ENCODE measurements at regions not wholly inside any gene's neighbourhood (a gene's known extent, or its start where the extent isn't known, plus 50 kb on each side); places are given as distances from the start of the nearest gene placed in this dataset.
"Not testable (repeated sequence)": the region's sequence is repeated elsewhere in the genome, so short reads cannot be mapped to it uniquely, and the experiment has no call there.

- peaks cover 11% of the 10 kb centered on the region for H3K27me3 Mint-ChIP-seq
- ATAC-seq: no peak
- no peak overlapping the region for H3K4me3 Mint-ChIP-seq
- no peaks in the 10 kb centered on the region for H3K4me1 Mint-ChIP-seq
- no peaks in the 10 kb centered on the region for H3K36me3 Mint-ChIP-seq (ENCODE audit: low read depth)
- H3K27ac Mint-ChIP-seq: no peak overlapping the region
- no peak for DNase-seq
- H3K9me3 ChIP-seq (ENCODE audit: control insufficient read depth, low read length, poor library complexity, severe bottlenecking): peaks cover 2% of the 10 kb centered on the region
These were observed 115.8 kb upstream of the SETBP1 start for GRCh38 chr18:44564922-44565321.

- H3K4me3 Mint-ChIP-seq: no peak overlapping the region
- peaks cover 13% of the 10 kb centered on the region for H3K27me3 Mint-ChIP-seq
- H3K36me3 Mint-ChIP-seq (ENCODE audit: low read depth): no peaks in the 10 kb centered on the region
- DNase-seq (no peak), ATAC-seq (no peak)
- H3K9me3 ChIP-seq (ENCODE audit: control insufficient read depth, low read length, poor library complexity, severe bottlenecking): peaks cover 2% of the 10 kb centered on the region
- H3K27ac Mint-ChIP-seq: no peak overlapping the region
- H3K4me1 Mint-ChIP-seq: no peaks in the 10 kb centered on the region
These were observed 112.3 kb upstream of the SETBP1 start for GRCh38 chr18:44568342-44568741.

- no peak for ATAC-seq
These were observed 111.7 kb upstream of the SETBP1 start for GRCh38 chr18:44568986-44569385.

GRCh38 chr18:44569391-44570055, 111.2 kb upstream of the SETBP1 start:
- H3K27me3 Mint-ChIP-seq: peaks cover 8% of the 10 kb centered on the region

More at GRCh38 chr18:44568986-44569385, 111.7 kb upstream of the SETBP1 start:
- H3K27ac Mint-ChIP-seq: no peak overlapping the region
- peaks cover 2% of the 10 kb centered on the region for H3K9me3 ChIP-seq (ENCODE audit: control insufficient read depth, low read length, poor library complexity, severe bottlenecking)
- H3K4me3 Mint-ChIP-seq: no peak overlapping the region
- H3K4me1 Mint-ChIP-seq: no peaks in the 10 kb centered on the region
- H3K36me3 Mint-ChIP-seq (ENCODE audit: low read depth): no peaks in the 10 kb centered on the region
- DNase-seq: no peak
- peaks cover 8% of the 10 kb centered on the region for H3K27me3 Mint-ChIP-seq

DNA sequence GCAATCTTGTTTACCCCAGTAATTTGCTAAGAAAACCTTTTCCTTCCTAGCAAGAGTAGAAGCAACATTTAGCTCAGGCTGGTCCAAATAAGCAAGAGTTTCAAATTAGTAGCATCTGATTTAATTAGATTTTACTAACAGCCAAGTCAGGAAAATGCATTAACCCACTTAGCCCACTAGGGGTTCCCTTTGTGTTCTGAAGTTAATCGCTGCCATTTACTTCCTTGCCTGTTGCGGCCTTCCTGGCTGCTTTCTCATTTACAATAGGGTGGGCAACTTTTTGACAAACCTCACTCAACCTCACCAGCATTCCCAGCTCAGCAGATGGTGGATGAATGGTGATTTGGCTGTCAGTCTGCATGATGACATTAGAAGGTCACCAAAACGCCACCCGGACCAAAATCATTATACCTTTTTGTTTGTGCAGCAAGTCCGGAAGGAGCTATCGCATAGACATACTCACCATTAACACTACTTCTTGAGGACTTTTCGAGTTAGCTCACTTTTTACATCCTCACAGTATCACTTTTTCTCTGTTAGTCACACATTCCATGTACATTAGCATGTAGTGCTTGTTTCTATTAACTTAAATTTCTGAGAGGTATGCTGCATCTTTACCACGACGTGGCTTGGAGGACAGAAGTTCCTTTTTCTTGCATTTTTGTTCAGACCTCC, 101.5 kb upstream of the SETBP1 start:
- H3K27me3 Mint-ChIP-seq: no peaks in the 10 kb centered on the region
- no peaks in the 10 kb centered on the region for H3K9me3 ChIP-seq (ENCODE audit: control insufficient read depth, low read length, poor library complexity, severe bottlenecking)
- H3K27ac Mint-ChIP-seq: no peak overlapping the region
- H3K36me3 Mint-ChIP-seq (ENCODE audit: low read depth): no peaks in the 10 kb centered on the region
- no peak overlapping the region for H3K4me3 Mint-ChIP-seq
- DNase-seq (no peak), ATAC-seq (no peak)
- H3K4me1 Mint-ChIP-seq: no peaks in the 10 kb centered on the region

More at GRCh38 chr18:44569391-44570055, 111.2 kb upstream of the SETBP1 start:
- DNase-seq: no peak
- Mint-ChIP-seq H3K27ac (no peak overlapping the region), H3K4me3 (no peak overlapping the region), H3K36me3 (ENCODE audit: low read depth) (no peaks in the 10 kb centered on the region), H3K4me1 (no peaks in the 10 kb centered on the region)
- H3K9me3 ChIP-seq (ENCODE audit: control insufficient read depth, low read length, poor library complexity, severe bottlenecking): peaks cover 2% of the 10 kb centered on the region
- no peak for ATAC-seq

DNA sequence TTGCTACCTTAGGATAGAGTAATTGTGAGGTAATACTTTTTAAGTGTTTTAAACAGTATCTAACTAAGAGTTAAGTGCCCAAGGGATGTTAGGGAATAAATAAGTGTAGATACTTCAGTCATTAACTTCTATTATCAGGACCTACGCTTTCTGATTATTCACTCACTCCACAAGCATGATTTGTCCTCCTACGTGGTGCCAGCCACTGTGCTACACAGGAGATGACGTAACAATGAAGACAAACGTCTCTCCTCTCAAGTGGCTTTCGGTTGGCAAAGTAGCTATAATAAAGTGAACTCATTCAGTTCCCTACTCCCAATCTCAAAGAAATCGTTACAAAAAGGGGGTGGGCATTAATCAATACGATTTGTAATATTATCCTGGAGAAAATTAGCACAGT, 100.9 kb upstream of the SETBP1 start:
- ATAC-seq: no peak
- no peak for DNase-seq
- Mint-ChIP-seq H3K27ac (no peak overlapping the region), H3K4me3 (no peak overlapping the region), H3K36me3 (ENCODE audit: low read depth) (peaks cover 2% of the 10 kb centered on the region), H3K27me3 (peaks cover 4% of the 10 kb centered on the region), H3K4me1 (no peaks in the 10 kb centered on the region)
- H3K9me3 ChIP-seq (ENCODE audit: control insufficient read depth, low read length, poor library complexity, severe bottlenecking): no peaks in the 10 kb centered on the region

DNA sequence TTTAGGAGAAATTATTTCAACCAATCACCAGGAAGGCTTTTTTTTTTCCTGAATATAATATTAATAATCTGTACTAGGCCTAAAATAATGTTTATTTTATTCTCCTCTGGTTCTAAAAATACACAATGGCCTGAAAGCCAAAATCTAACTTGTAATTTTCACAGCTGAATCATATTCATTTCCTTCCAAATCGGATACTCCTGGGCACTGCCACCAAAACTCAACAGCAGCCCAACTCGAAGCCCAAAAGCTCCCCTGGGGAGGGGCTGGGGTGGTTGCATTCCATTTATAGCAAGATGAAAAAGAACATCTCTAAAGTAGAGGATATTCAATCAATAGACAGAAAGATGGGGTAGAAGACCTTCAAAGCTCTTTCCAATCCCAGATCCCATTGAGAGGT, 100.5 kb upstream of the SETBP1 start:
- Mint-ChIP-seq H3K36me3 (ENCODE audit: low read depth) (peaks cover 2% of the 10 kb centered on the region), H3K27me3 (peaks cover 5% of the 10 kb centered on the region), H3K4me3 (no peak overlapping the region), H3K4me1 (no peaks in the 10 kb centered on the region), H3K27ac (no peak overlapping the region)
- H3K9me3 ChIP-seq (ENCODE audit: control insufficient read depth, low read length, poor library complexity, severe bottlenecking): no peaks in the 10 kb centered on the region
- ATAC-seq (no peak), DNase-seq (no peak)

GRCh38 chr18:44580782-44581181, 99.9 kb upstream of the SETBP1 start:
- not testable (repeated sequence) for ATAC-seq; H3K4me1 Mint-ChIP-seq; H3K4me3 Mint-ChIP-seq; H3K27me3 Mint-ChIP-seq; DNase-seq; H3K27ac Mint-ChIP-seq; H3K36me3 Mint-ChIP-seq (ENCODE audit: low read depth); H3K9me3 ChIP-seq (ENCODE audit: control insufficient read depth, low read length, poor library complexity, severe bottlenecking)

DNA sequence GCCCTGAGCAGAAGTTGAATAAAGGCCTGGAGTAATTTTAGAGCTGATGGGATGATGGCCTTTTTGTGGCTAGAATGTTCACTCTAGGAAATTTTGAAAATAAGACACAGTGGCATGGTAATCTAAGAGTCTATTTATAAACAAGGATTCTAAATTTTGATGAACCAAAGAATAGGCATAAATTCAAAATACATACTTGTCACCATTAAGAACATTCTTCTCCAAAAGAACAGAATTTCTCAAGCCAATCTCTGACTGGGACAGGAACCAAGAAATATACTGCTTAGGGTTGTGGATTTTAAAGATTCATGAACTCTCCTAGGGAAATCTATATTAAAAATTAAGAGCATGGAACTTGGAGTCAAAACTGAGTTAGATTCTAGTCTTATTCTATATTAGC, 98.2 kb upstream of the SETBP1 start:
- Mint-ChIP-seq H3K27me3 (peaks cover 11% of the 10 kb centered on the region), H3K4me3 (no peak overlapping the region), H3K36me3 (ENCODE audit: low read depth) (peaks cover 2% of the 10 kb centered on the region), H3K27ac (no peak overlapping the region), H3K4me1 (no peaks in the 10 kb centered on the region)
- DNase-seq (no peak), ATAC-seq (no peak)
- H3K9me3 ChIP-seq (ENCODE audit: control insufficient read depth, low read length, poor library complexity, severe bottlenecking): no peaks in the 10 kb centered on the region

- Mint-ChIP-seq H3K27ac (no peak overlapping the region), H3K4me3 (no peak overlapping the region), H3K36me3 (ENCODE audit: low read depth) (peaks cover 2% of the 10 kb centered on the region), H3K27me3 (peaks cover 11% of the 10 kb centered on the region), H3K4me1 (no peaks in the 10 kb centered on the region)
- ATAC-seq: no peak
- DNase-seq: no peak
- no peaks in the 10 kb centered on the region for H3K9me3 ChIP-seq (ENCODE audit: control insufficient read depth, low read length, poor library complexity, severe bottlenecking)
These were observed 95.8 kb upstream of the SETBP1 start for GRCh38 chr18:44584900-44585299.

- no peak overlapping the region for H3K4me3 Mint-ChIP-seq
- ATAC-seq (no peak), DNase-seq (no peak)
- H3K27me3 Mint-ChIP-seq: peaks cover 11% of the 10 kb centered on the region
- H3K27ac Mint-ChIP-seq: no peak overlapping the region
- peaks cover 2% of the 10 kb centered on the region for H3K36me3 Mint-ChIP-seq (ENCODE audit: low read depth)
- no peaks in the 10 kb centered on the region for H3K4me1 Mint-ChIP-seq
- no peaks in the 10 kb centered on the region for H3K9me3 ChIP-seq (ENCODE audit: control insufficient read depth, low read length, poor library complexity, severe bottlenecking)
These were observed 93.7 kb upstream of the SETBP1 start for GRCh38 chr18:44586782-44587524.

DNA sequence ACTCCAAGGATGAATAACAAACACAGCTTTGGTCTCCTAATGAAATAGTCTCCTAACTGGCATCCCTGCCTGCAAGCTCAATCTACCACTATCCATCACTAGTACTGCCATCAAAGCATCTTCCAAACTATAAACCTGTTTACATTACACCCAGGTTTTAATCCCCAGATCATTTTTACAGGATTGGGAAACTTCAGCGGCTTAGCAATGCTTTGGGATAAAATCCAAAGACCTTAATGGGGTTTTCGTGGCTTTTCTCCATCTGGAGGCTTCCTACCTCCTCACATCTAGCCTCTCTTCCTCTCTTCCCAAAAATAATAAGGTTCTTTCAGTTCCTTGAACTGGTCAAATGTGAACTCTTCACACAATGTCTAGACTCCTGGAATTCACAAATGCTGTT, 92.2 kb upstream of the SETBP1 start:
- Mint-ChIP-seq H3K27me3 (peaks cover 13% of the 10 kb centered on the region), H3K27ac (no peak overlapping the region), H3K4me3 (no peak overlapping the region), H3K4me1 (no peaks in the 10 kb centered on the region), H3K36me3 (ENCODE audit: low read depth) (peaks cover 2% of the 10 kb centered on the region)
- no peak for ATAC-seq
- no peak for DNase-seq
- no peaks in the 10 kb centered on the region for H3K9me3 ChIP-seq (ENCODE audit: control insufficient read depth, low read length, poor library complexity, severe bottlenecking)

DNA sequence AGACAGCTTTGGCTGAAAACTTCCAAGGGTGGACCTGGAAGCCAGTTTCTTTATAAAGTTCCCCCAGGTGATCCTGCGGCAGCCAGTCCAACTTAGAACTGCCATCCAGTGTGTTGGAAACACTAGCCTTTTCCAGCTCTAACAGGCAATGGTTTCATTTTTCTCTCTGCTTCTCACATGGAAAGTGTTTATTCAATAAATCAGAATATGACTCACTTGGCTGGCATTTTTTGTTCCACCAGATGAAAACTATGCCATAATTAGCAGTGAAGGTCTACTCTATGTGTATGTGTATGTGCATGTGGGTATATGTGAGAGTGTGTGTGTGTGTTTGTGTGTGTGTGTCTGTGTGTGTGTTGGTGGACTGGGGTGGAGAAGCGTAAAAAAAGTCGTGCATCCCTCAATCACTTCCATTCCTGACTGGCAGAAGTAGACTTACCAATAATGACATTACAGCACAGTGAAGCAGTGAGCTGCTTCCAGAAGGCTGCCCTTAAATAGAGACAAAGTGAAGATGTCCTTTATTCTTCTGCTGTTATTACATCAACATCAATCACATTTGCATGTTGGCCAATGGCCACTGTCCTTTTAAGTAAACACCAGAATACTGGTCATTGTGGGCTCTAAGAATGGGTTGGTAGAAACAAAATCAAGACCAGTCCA, 90.9 kb upstream of the SETBP1 start:
- ATAC-seq: no peak
- Mint-ChIP-seq H3K27me3 (peaks cover 18% of the 10 kb centered on the region), H3K4me3 (no peak overlapping the region), H3K27ac (no peak overlapping the region), H3K36me3 (ENCODE audit: low read depth) (no peaks in the 10 kb centered on the region), H3K4me1 (no peaks in the 10 kb centered on the region)
- no peak for DNase-seq
- H3K9me3 ChIP-seq (ENCODE audit: control insufficient read depth, low read length, poor library complexity, severe bottlenecking): no peaks in the 10 kb centered on the region

All from T-helper 17 cell (primary cell).